H1 (cell line): ENCODE measurements at regions not wholly inside any gene's neighbourhood (a gene's known extent, or its start where the extent isn't known, plus 50 kb on each side); places are given as distances from the start of the nearest gene placed in this dataset.

Source experiments
- BRCA1 ChIP-seq: IDR thresholded peaks from 2 replicates; pipeline ENCODE4 v1.6.1; 2012; ENCODE audit warnings: low read depth, low read length, improper control_type of control experiment
- CTCF ChIP-seq, 3 experiments: IDR thresholded peaks; 1 replicate in 2 of 3; 2 replicates in 1 of 3; pipeline versions ENCODE4 v1.5.1 to v1.6.1; 2011; ENCODE audit warnings: low read length in 3 of 3, mild to moderate bottlenecking in 3 of 3, inconsistent platforms in 2 of 3, low read depth in 1 of 3, moderate library complexity in 1 of 3; ENCODE audit not compliant: insufficient read depth in 1 of 3; ENCODE audit errors: control extremely low read depth in 1 of 3
- EP300 ChIP-seq, 2 experiments: IDR thresholded peaks; 1 replicate in 1 of 2; 2 replicates in 1 of 2; pipeline ENCODE4 v1.6.1; 2011 to 2012; ENCODE audit warnings: low read depth in 2 of 2, low read length in 2 of 2, mild to moderate bottlenecking in 2 of 2, borderline replicate concordance in 1 of 2, inconsistent platforms in 1 of 2, moderate library complexity in 1 of 2
- GABPA ChIP-seq: IDR thresholded peaks from 2 replicates; pipeline ENCODE4 v1.6.1; 2011; ENCODE audit warnings: mild to moderate bottlenecking, low read length, moderate library complexity, borderline replicate concordance; ENCODE audit not compliant: insufficient read depth
- GTF2F1 ChIP-seq: IDR thresholded peaks from 2 replicates; pipeline ENCODE4 v1.6.1; 2012; ENCODE audit warnings: low read depth, low read length, improper control_type of control experiment, borderline replicate concordance
- HDAC2 ChIP-seq, 2 experiments: fragments of 300-600 bp in 1 of 2; sonication (generic) in 1 of 2; IDR thresholded peaks; 2 replicates each; pipeline ENCODE4 v1.6.1; 2011 to 2012; ENCODE audit warnings: low read depth in 2 of 2, low read length in 2 of 2, mild to moderate bottlenecking in 2 of 2, moderate library complexity in 2 of 2, borderline replicate concordance in 1 of 2, inconsistent platforms in 1 of 2
- HDAC6 ChIP-seq: IDR thresholded peaks from one replicate; pipeline ENCODE4 v1.7.1; 2012; ENCODE audit warnings: low read depth, mild to moderate bottlenecking, inconsistent platforms, low read length, moderate library complexity
- JUN ChIP-seq: IDR thresholded peaks from 2 replicates; pipeline ENCODE4 v1.6.1; 2011; ENCODE audit warnings: low read depth, mild to moderate bottlenecking, improper control_type of control experiment, low read length
- JUND ChIP-seq: IDR thresholded peaks from 2 replicates; pipeline ENCODE4 v1.6.1; 2011; ENCODE audit warnings: mild to moderate bottlenecking, improper control_type of control experiment, low read length
- NRF1 ChIP-seq: IDR thresholded peaks from 2 replicates; pipeline ENCODE4 v1.6.1; 2011; ENCODE audit warnings: mild to moderate bottlenecking, low read depth, low read length, improper control_type of control experiment
- POLR2A ChIP-seq, 2 experiments: IDR thresholded peaks; 1 replicate in 1 of 2; 2 replicates in 1 of 2; pipeline ENCODE4 v1.6.1; 2011; ENCODE audit warnings: low read depth in 2 of 2, low read length in 2 of 2, mild to moderate bottlenecking in 2 of 2; ENCODE audit errors: control extremely low read depth in 1 of 2
- SIN3A ChIP-seq, 2 experiments: IDR thresholded peaks in 1 of 2; conservative IDR thresholded peaks in 1 of 2; 2 replicates each; pipeline ENCODE4 v1.6.1; 2011 to 2012; ENCODE audit warnings: low read length in 2 of 2, improper control_type of control experiment in 1 of 2, low read depth in 1 of 2, mild to moderate bottlenecking in 1 of 2
- TCF12 ChIP-seq: IDR thresholded peaks from 2 replicates; pipeline ENCODE4 v1.6.1; 2011; ENCODE audit warnings: low read depth, mild to moderate bottlenecking, low read length

GRCh38 chr1:215479567-215479966, 87.5 kb upstream of the KCTD3 start:
- no peak for TF ChIP-seq GTF2F1
- TF ChIP-seq GABPA: no peak
- no peak for TF ChIP-seq JUN
- TF ChIP-seq BRCA1: no peak
- no peak for TF ChIP-seq HDAC2 (IDR thresholded peaks at IDR 0.05; ENCODE audit: borderline replicate concordance in 1 of 2, low read depth in 2 of 2, low read length in 2 of 2)
- no peak for TF ChIP-seq POLR2A (IDR thresholded peaks at IDR 0.05; ENCODE audit: control extremely low read depth in 1 of 2, low read depth in 2 of 2, low read length in 2 of 2)
- no peak for TF ChIP-seq SIN3A (conservative IDR thresholded peaks at IDR 0.05 in 1 of 2, IDR thresholded peaks at IDR 0.05 in 1 of 2; ENCODE audit: low read depth in 1 of 2, low read length in 2 of 2)
- TF ChIP-seq EP300 (IDR thresholded peaks at IDR 0.05; ENCODE audit: borderline replicate concordance in 1 of 2, low read depth in 2 of 2, low read length in 2 of 2): no peak
- no peak for TF ChIP-seq TCF12
- TF ChIP-seq JUND: no peak
- no peak for TF ChIP-seq NRF1
- no peak for TF ChIP-seq CTCF (IDR thresholded peaks at IDR 0.05; ENCODE audit: control extremely low read depth in 1 of 3, insufficient read depth in 1 of 3, low read depth in 1 of 3, low read length in 3 of 3)
- TF ChIP-seq HDAC6: no peak
